ENCODE measurements at regions not wholly inside any gene's neighbourhood (a gene's known extent, or its start where the extent isn't known, plus 50 kb on each side); places are given as distances from the start of the nearest gene placed in this dataset.

- no peaks in the 10 kb centered on the region for H3K9me3 ChIP-seq (ENCODE audit: control insufficient read depth, insufficient read depth, low read length)
- H3K27me3 ChIP-seq (ENCODE audit: control insufficient read depth, insufficient read depth, low read length): no peaks in the 10 kb centered on the region
- no peak overlapping the region for H3K4me3 ChIP-seq (ENCODE audit: low read depth, low read length)
- no peaks in the 10 kb centered on the region for H3K4me1 ChIP-seq (ENCODE audit: control insufficient read depth, insufficient read depth, low read length)
- H3K36me3 ChIP-seq (ENCODE audit: control insufficient read depth, insufficient read depth, low read length): no peaks in the 10 kb centered on the region
- no peak overlapping the region for H3K27ac ChIP-seq (ENCODE audit: low read depth, low read length)
- DNase-seq (ENCODE audit: low read depth in 4 of 6, low spot score in 6 of 6): no peak
Measured at GRCh38 chr18:34448662-34449061, 223.9 kb upstream of the NOL4 start.

- H3K9me3 ChIP-seq (ENCODE audit: control insufficient read depth, insufficient read depth, low read length): no peaks in the 10 kb centered on the region
- H3K27me3 ChIP-seq (ENCODE audit: control insufficient read depth, insufficient read depth, low read length): no peaks in the 10 kb centered on the region
- H3K27ac ChIP-seq (ENCODE audit: low read depth, low read length): no peak overlapping the region
- 81% methylated on average over 3 of the region's 3 CpGs for WGBS (ENCODE audit: insufficient coverage)
- no peaks in the 10 kb centered on the region for H3K36me3 ChIP-seq (ENCODE audit: control insufficient read depth, insufficient read depth, low read length)
- H3K4me1 ChIP-seq (ENCODE audit: control insufficient read depth, insufficient read depth, low read length): no peaks in the 10 kb centered on the region
- H3K4me3 ChIP-seq (ENCODE audit: low read depth, low read length): no peak overlapping the region
- DNase-seq (ENCODE audit: low read depth in 4 of 6, low spot score in 6 of 6): no peak
Measured at GRCh38 chr18:34457761-34458160, 233.0 kb upstream of the NOL4 start.

GRCh38 chr18:34458410-34458977 is 233.8 kb upstream of the NOL4 start:
- H3K36me3 ChIP-seq (ENCODE audit: control insufficient read depth, insufficient read depth, low read length): no peaks in the 10 kb centered on the region
- H3K4me1 ChIP-seq (ENCODE audit: control insufficient read depth, insufficient read depth, low read length): no peaks in the 10 kb centered on the region
- no peak overlapping the region for H3K27ac ChIP-seq (ENCODE audit: low read depth, low read length)
- no peak overlapping the region for H3K4me3 ChIP-seq (ENCODE audit: low read depth, low read length)
- peak in 1 of 6 donors; percentile 5 for DNase-seq (ENCODE audit: low read depth in 4 of 6, low spot score in 6 of 6)
- no peaks in the 10 kb centered on the region for H3K27me3 ChIP-seq (ENCODE audit: control insufficient read depth, insufficient read depth, low read length)
- H3K9me3 ChIP-seq (ENCODE audit: control insufficient read depth, insufficient read depth, low read length): no peaks in the 10 kb centered on the region
- 40% methylated on average over 1 of the region's 3 CpGs for WGBS (ENCODE audit: insufficient coverage)

GRCh38 chr18:34461266-34461665 is 236.6 kb upstream of the NOL4 start:
- H3K36me3 ChIP-seq (ENCODE audit: control insufficient read depth, insufficient read depth, low read length): no peaks in the 10 kb centered on the region
- H3K27ac ChIP-seq (ENCODE audit: low read depth, low read length): no peak overlapping the region
- DNase-seq (ENCODE audit: low read depth in 4 of 6, low spot score in 6 of 6): no peak
- WGBS (ENCODE audit: insufficient coverage): no CpG with 5 or more reads among the region's 3 CpGs
- no peaks in the 10 kb centered on the region for H3K27me3 ChIP-seq (ENCODE audit: control insufficient read depth, insufficient read depth, low read length)
- H3K4me1 ChIP-seq (ENCODE audit: control insufficient read depth, insufficient read depth, low read length): no peaks in the 10 kb centered on the region
- H3K4me3 ChIP-seq (ENCODE audit: low read depth, low read length): no peak overlapping the region
- H3K9me3 ChIP-seq (ENCODE audit: control insufficient read depth, insufficient read depth, low read length): no peaks in the 10 kb centered on the region

- no peak for DNase-seq (ENCODE audit: low read depth in 4 of 6, low spot score in 6 of 6)
- no peaks in the 10 kb centered on the region for H3K9me3 ChIP-seq (ENCODE audit: control insufficient read depth, insufficient read depth, low read length)
- WGBS (ENCODE audit: insufficient coverage): no CpG with 5 or more reads among the region's 1 CpG
- no peaks in the 10 kb centered on the region for H3K4me1 ChIP-seq (ENCODE audit: control insufficient read depth, insufficient read depth, low read length)
- no peak overlapping the region for H3K27ac ChIP-seq (ENCODE audit: low read depth, low read length)
- no peak overlapping the region for H3K4me3 ChIP-seq (ENCODE audit: low read depth, low read length)
- H3K27me3 ChIP-seq (ENCODE audit: control insufficient read depth, insufficient read depth, low read length): no peaks in the 10 kb centered on the region
- H3K36me3 ChIP-seq (ENCODE audit: control insufficient read depth, insufficient read depth, low read length): no peaks in the 10 kb centered on the region
Measured at GRCh38 chr18:34467058-34467457, 242.3 kb upstream of the NOL4 start.

GRCh38 chr18:34480162-34480700 is 229.9 kb upstream of the DTNA start:
- WGBS (ENCODE audit: insufficient coverage): no CpG with 5 or more reads among the region's 4 CpGs
- no peaks in the 10 kb centered on the region for H3K4me1 ChIP-seq (ENCODE audit: control insufficient read depth, insufficient read depth, low read length)
- DNase-seq (ENCODE audit: low read depth in 4 of 6, low spot score in 6 of 6): no peak
- H3K27me3 ChIP-seq (ENCODE audit: control insufficient read depth, insufficient read depth, low read length): no peaks in the 10 kb centered on the region
- no peak overlapping the region for H3K4me3 ChIP-seq (ENCODE audit: low read depth, low read length)
- H3K27ac ChIP-seq (ENCODE audit: low read depth, low read length): no peak overlapping the region
- H3K9me3 ChIP-seq (ENCODE audit: control insufficient read depth, insufficient read depth, low read length): no peaks in the 10 kb centered on the region
- H3K36me3 ChIP-seq (ENCODE audit: control insufficient read depth, insufficient read depth, low read length): no peaks in the 10 kb centered on the region

GRCh38 chr18:34482204-34482603 is 227.9 kb upstream of the DTNA start:
- Histone ChIP-seq H3K4me1 (ENCODE audit: control insufficient read depth, insufficient read depth, low read length) (no peaks in the 10 kb centered on the region), H3K36me3 (ENCODE audit: control insufficient read depth, insufficient read depth, low read length) (no peaks in the 10 kb centered on the region), H3K9me3 (ENCODE audit: control insufficient read depth, insufficient read depth, low read length) (no peaks in the 10 kb centered on the region), H3K4me3 (ENCODE audit: low read depth, low read length) (no peak overlapping the region), H3K27me3 (ENCODE audit: control insufficient read depth, insufficient read depth, low read length) (no peaks in the 10 kb centered on the region), H3K27ac (ENCODE audit: low read depth, low read length) (no peak overlapping the region)
- DNase-seq (ENCODE audit: low read depth in 4 of 6, low spot score in 6 of 6): no peak

- DNase-seq (ENCODE audit: low read depth in 4 of 6, low spot score in 6 of 6): no peak
- Histone ChIP-seq H3K4me1 (ENCODE audit: control insufficient read depth, insufficient read depth, low read length) (no peaks in the 10 kb centered on the region), H3K27ac (ENCODE audit: low read depth, low read length) (no peak overlapping the region), H3K27me3 (ENCODE audit: control insufficient read depth, insufficient read depth, low read length) (no peaks in the 10 kb centered on the region), H3K9me3 (ENCODE audit: control insufficient read depth, insufficient read depth, low read length) (no peaks in the 10 kb centered on the region), H3K36me3 (ENCODE audit: control insufficient read depth, insufficient read depth, low read length) (no peaks in the 10 kb centered on the region), H3K4me3 (ENCODE audit: low read depth, low read length) (no peak overlapping the region)
- WGBS (ENCODE audit: insufficient coverage): 92% methylated on average over 1 of the region's 3 CpGs
Measured at GRCh38 chr18:34483198-34483597, 226.9 kb upstream of the DTNA start.

GRCh38 chr18:34491719-34492118 is 218.4 kb upstream of the DTNA start:
- DNase-seq (ENCODE audit: low read depth in 4 of 6, low spot score in 6 of 6): no peak
- 64% methylated on average over 1 of the region's 2 CpGs for WGBS (ENCODE audit: insufficient coverage)
- no peak overlapping the region for H3K27ac ChIP-seq (ENCODE audit: low read depth, low read length)

GRCh38 chr18:34492652-34493051 is 217.4 kb upstream of the DTNA start:
- Histone ChIP-seq H3K4me3 (ENCODE audit: low read depth, low read length) (peak overlapping the region; percentile 68), H3K27ac (ENCODE audit: low read depth, low read length) (peak overlapping the region; percentile 67)

More at GRCh38 chr18:34491719-34492118, 218.4 kb upstream of the DTNA start:
- peaks cover 4% of the 10 kb centered on the region for H3K27me3 ChIP-seq (ENCODE audit: control insufficient read depth, insufficient read depth, low read length)
- H3K36me3 ChIP-seq (ENCODE audit: control insufficient read depth, insufficient read depth, low read length): no peaks in the 10 kb centered on the region
- no peaks in the 10 kb centered on the region for H3K4me1 ChIP-seq (ENCODE audit: control insufficient read depth, insufficient read depth, low read length)
- no peaks in the 10 kb centered on the region for H3K9me3 ChIP-seq (ENCODE audit: control insufficient read depth, insufficient read depth, low read length)
- no peak overlapping the region for H3K4me3 ChIP-seq (ENCODE audit: low read depth, low read length)

More at GRCh38 chr18:34492652-34493051, 217.4 kb upstream of the DTNA start:
- Histone ChIP-seq H3K36me3 (ENCODE audit: control insufficient read depth, insufficient read depth, low read length) (no peaks in the 10 kb centered on the region), H3K9me3 (ENCODE audit: control insufficient read depth, insufficient read depth, low read length) (no peaks in the 10 kb centered on the region), H3K27me3 (ENCODE audit: control insufficient read depth, insufficient read depth, low read length) (peaks cover 4% of the 10 kb centered on the region), H3K4me1 (ENCODE audit: control insufficient read depth, insufficient read depth, low read length) (no peaks in the 10 kb centered on the region)
- no peak for DNase-seq (ENCODE audit: low read depth in 4 of 6, low spot score in 6 of 6)
